ENCODE measurements at regions not wholly inside any gene's neighbourhood (a gene's known extent, or its start where the extent isn't known, plus 50 kb on each side); places are given as distances from the start of the nearest gene placed in this dataset.

GRCh38 chr1:244322181-244322580 is 129.5 kb downstream of the ADSS2 start:
- Histone ChIP-seq H3F3A (ENCODE audit: insufficient read depth, low read length, poor library complexity, severe bottlenecking) (no peaks in the 10 kb centered on the region), H3K36me3 (ENCODE audit: insufficient read depth, low read length) (no peaks in the 10 kb centered on the region), H3K27me3 (ENCODE audit: insufficient read depth, low read depth, low read length) (no peaks in the 10 kb centered on the region), H2AFZ (ENCODE audit: low read depth, low read length) (no peak overlapping the region), H3K4me3 (ENCODE audit: low read length) (no peak overlapping the region), H3K9ac (ENCODE audit: low read length) (no peak overlapping the region), H3K9me2 (ENCODE audit: insufficient read depth, low read length) (no peaks in the 10 kb centered on the region), H3K9me3 (ENCODE audit: low read length) (no peaks in the 10 kb centered on the region), H4K20me1 (ENCODE audit: insufficient read depth) (no peaks in the 10 kb centered on the region), H3K27ac (ENCODE audit: low read length) (no peak overlapping the region), H3K79me2 (replicated peaks; ENCODE audit: insufficient read depth, low read length) (no peaks in the 10 kb centered on the region), H3K4me2 (ENCODE audit: low read length) (no peak overlapping the region)
- no peak for TF ChIP-seq SMC3 (conservative IDR thresholded peaks at IDR 0.05; ENCODE audit: poor library complexity)
- no peak for TF ChIP-seq EP300 (conservative IDR thresholded peaks at IDR 0.05; ENCODE audit: poor library complexity, severe bottlenecking)
- TF ChIP-seq RAD21 (conservative IDR thresholded peaks at IDR 0.05) = no peak
- no peak for TF ChIP-seq REST (IDR thresholded peaks at IDR 0.05; ENCODE audit: borderline replicate concordance)
- TF ChIP-seq TAF1 (IDR thresholded peaks at IDR 0.05; ENCODE audit: low read depth) = no peak
- no peak for TF ChIP-seq MXI1 (conservative IDR thresholded peaks at IDR 0.05; ENCODE audit: poor library complexity, severe bottlenecking)
- TF ChIP-seq EZH2 (IDR thresholded peaks at IDR 0.05; ENCODE audit: borderline replicate concordance, insufficient read depth, low read length, poor library complexity, severe bottlenecking) = no peak
- TF ChIP-seq CTCF (IDR thresholded peaks at IDR 0.05; ENCODE audit: poor library complexity, severe bottlenecking) = no peak
- TF ChIP-seq POLR2AphosphoS5 (IDR thresholded peaks at IDR 0.05) = no peak

GRCh38 chr1:244322791-244323521 is 128.8 kb downstream of the ADSS2 start:
- Histone ChIP-seq H3F3A (ENCODE audit: insufficient read depth, low read length, poor library complexity, severe bottlenecking) (no peaks in the 10 kb centered on the region), H4K20me1 (ENCODE audit: insufficient read depth) (no peaks in the 10 kb centered on the region), H2AFZ (ENCODE audit: low read depth, low read length) (no peak overlapping the region), H3K27ac (ENCODE audit: low read length) (no peak overlapping the region), H3K36me3 (ENCODE audit: insufficient read depth, low read length) (no peaks in the 10 kb centered on the region), H3K79me2 (replicated peaks; ENCODE audit: insufficient read depth, low read length) (no peaks in the 10 kb centered on the region), H3K4me2 (ENCODE audit: low read length) (no peak overlapping the region), H3K27me3 (ENCODE audit: insufficient read depth, low read depth, low read length) (no peaks in the 10 kb centered on the region), H3K4me3 (ENCODE audit: low read length) (no peak overlapping the region), H3K9me3 (ENCODE audit: low read length) (no peaks in the 10 kb centered on the region), H3K9me2 (ENCODE audit: insufficient read depth, low read length) (no peaks in the 10 kb centered on the region), H3K9ac (ENCODE audit: low read length) (no peak overlapping the region)
- no peak for TF ChIP-seq EZH2 (IDR thresholded peaks at IDR 0.05; ENCODE audit: borderline replicate concordance, insufficient read depth, low read length, poor library complexity, severe bottlenecking)
- no peak for TF ChIP-seq MXI1 (conservative IDR thresholded peaks at IDR 0.05; ENCODE audit: poor library complexity, severe bottlenecking)
